WTC11 (cell line): ENCODE measurements at regions not wholly inside any gene's neighbourhood (a gene's known extent, or its start where the extent isn't known, plus 50 kb on each side); places are given as distances from the start of the nearest gene placed in this dataset.

ENCODE experiments used
- ATAC-seq: fragments of 200-7000 bp; cut with Tn5 transposase; 2 replicates; pipeline ENCODE4 v1.10.0; 2021; ENCODE audit warnings: mild to moderate bottlenecking, moderate library complexity
- CTCF ChIA-PET: fragments of 300-600 bp; sonication (Branson Sonifier 250); formaldehyde crosslinking; loops from one replicate; lab custom pipeline; 2021; ENCODE audit warnings: antibody characterized with exemption; lab: Charles Lee
- POLR2A ChIA-PET: fragments of 350-600 bp; sonication (Branson Sonifier 250); formaldehyde crosslinking; loops from one replicate; lab custom pipeline; 2021; ENCODE audit warnings: antibody characterized with exemption; lab: Charles Lee
- DNase-seq: peaks from one replicate; pipeline ENCODE4 v3.0.0; 2021; ENCODE audit warnings: low spot score
- H3K27ac Mint-ChIP-seq: 2 replicates; pipeline ENCODE4 v1.8.0; 2021; ENCODE audit warnings: mixed read lengths
- H3K27me3 Mint-ChIP-seq: 2 replicates; pipeline ENCODE4 v1.8.0; 2021; ENCODE audit warnings: low read depth, mild to moderate bottlenecking, moderate library complexity, mixed read lengths
- H3K36me3 Mint-ChIP-seq: 2 replicates; pipeline ENCODE4 v1.8.0; 2021; ENCODE audit warnings: mixed read lengths
- H3K4me1 Mint-ChIP-seq: 2 replicates; pipeline ENCODE4 v1.8.0; 2022; ENCODE audit warnings: mixed read lengths
- H3K4me3 Mint-ChIP-seq: 2 replicates; pipeline ENCODE4 v1.8.0; 2021; ENCODE audit warnings: mild to moderate bottlenecking, moderate library complexity, mixed read lengths
- H3K9me3 Mint-ChIP-seq: 2 replicates; pipeline ENCODE4 v1.8.0; 2021; ENCODE audit warnings: mixed read lengths
- CBFB ChIP-seq: sonication (generic); formaldehyde crosslinking; IDR thresholded peaks from 2 replicates; pipeline ENCODE4 v1.8.1; 2022; ENCODE audit warnings: mild to moderate bottlenecking, low read depth, missing genetic modification reagents
- CREM ChIP-seq: sonication (generic); formaldehyde crosslinking; IDR thresholded peaks from 2 replicates; pipeline ENCODE4 v1.8.1; 2022; ENCODE audit warnings: mild to moderate bottlenecking, missing genetic modification reagents, moderate library complexity
- ESRRA ChIP-seq: sonication (generic); formaldehyde crosslinking; IDR thresholded peaks from 2 replicates; pipeline ENCODE4 v1.8.1; 2022; ENCODE audit warnings: mild to moderate bottlenecking, missing genetic modification reagents, borderline replicate concordance
- FOXK1 ChIP-seq: sonication (generic); formaldehyde crosslinking; IDR thresholded peaks from 2 replicates; pipeline ENCODE4 v1.8.0; 2022; ENCODE audit warnings: mild to moderate bottlenecking, moderate library complexity, missing genetic modification reagents
- FOXP1 ChIP-seq: sonication (generic); formaldehyde crosslinking; IDR thresholded peaks from 2 replicates; pipeline ENCODE4 v1.8.0; 2022; ENCODE audit warnings: missing genetic modification reagents, mild to moderate bottlenecking, moderate library complexity, borderline replicate concordance
- MXD4 ChIP-seq: fragments of 250-450 bp; sonication (Bioruptor Pico); IDR thresholded peaks from 2 replicates; pipeline ENCODE4 v1.8.0; 2021; ENCODE audit warnings: mild to moderate bottlenecking, moderate library complexity, borderline replicate concordance
- NFATC4 ChIP-seq: fragments of 250-450 bp; sonication (Bioruptor Pico); IDR thresholded peaks from 2 replicates; pipeline ENCODE4 v1.9.0; 2021; ENCODE audit warnings: mild to moderate bottlenecking
- SP1 ChIP-seq: sonication (generic); formaldehyde crosslinking; conservative IDR thresholded peaks from 2 replicates; pipeline ENCODE4 v1.8.1; 2022; ENCODE audit warnings: missing genetic modification reagents
- TEAD1 ChIP-seq: sonication (generic); formaldehyde crosslinking; IDR thresholded peaks from 2 replicates; pipeline ENCODE4 v1.8.0; 2022; ENCODE audit warnings: mild to moderate bottlenecking, missing genetic modification reagents
- ZBTB21 ChIP-seq: sonication (generic); formaldehyde crosslinking; IDR thresholded peaks from 2 replicates; pipeline ENCODE4 v1.8.1; 2023; ENCODE audit warnings: mild to moderate bottlenecking, missing genetic modification reagents, borderline replicate concordance
- ZNF138 ChIP-seq: sonication (generic); formaldehyde crosslinking; conservative IDR thresholded peaks from 2 replicates; pipeline ENCODE4 v1.8.1; 2022; ENCODE audit warnings: mild to moderate bottlenecking, moderate library complexity, missing genetic modification reagents
- ZNF423 ChIP-seq: fragments of 250-450 bp; sonication (Bioruptor Pico); IDR thresholded peaks from 2 replicates; pipeline ENCODE4 v2.1.2; 2022; ENCODE audit warnings: mild to moderate bottlenecking, moderate library complexity
- TF ChIP-seq, protein P1 (sequence below): fragments of 250-450 bp; sonication (Bioruptor Pico); IDR thresholded peaks from 2 replicates; pipeline ENCODE4 v1.9.0; 2021; ENCODE audit warnings: mild to moderate bottlenecking, borderline replicate concordance
- TF ChIP-seq, protein P2 (sequence below): sonication (generic); formaldehyde crosslinking; IDR thresholded peaks from 2 replicates; pipeline ENCODE4 v1.8.1; 2022; ENCODE audit warnings: low read depth, missing genetic modification reagents, borderline replicate concordance
- TF ChIP-seq, protein P3 (sequence below): fragments of 250-450 bp; sonication (Bioruptor Pico); IDR thresholded peaks from 2 replicates; pipeline ENCODE4 v1.8.0; 2021; ENCODE audit warnings: mild to moderate bottlenecking
- TF ChIP-seq, protein P4 (sequence below): sonication (generic); formaldehyde crosslinking; IDR thresholded peaks from 2 replicates; pipeline ENCODE4 v1.8.0; 2022; ENCODE audit warnings: mild to moderate bottlenecking, missing genetic modification reagents
- TF ChIP-seq, protein P5 (sequence below): sonication (generic); formaldehyde crosslinking; IDR thresholded peaks from 2 replicates; pipeline ENCODE4 v1.8.1; 2022; ENCODE audit warnings: mild to moderate bottlenecking, moderate library complexity, missing genetic modification reagents
- TF ChIP-seq, protein P6 (sequence below): sonication (generic); formaldehyde crosslinking; IDR thresholded peaks from 2 replicates; pipeline ENCODE4 v1.8.1; 2023; ENCODE audit warnings: mild to moderate bottlenecking, missing genetic modification reagents

DNA sequence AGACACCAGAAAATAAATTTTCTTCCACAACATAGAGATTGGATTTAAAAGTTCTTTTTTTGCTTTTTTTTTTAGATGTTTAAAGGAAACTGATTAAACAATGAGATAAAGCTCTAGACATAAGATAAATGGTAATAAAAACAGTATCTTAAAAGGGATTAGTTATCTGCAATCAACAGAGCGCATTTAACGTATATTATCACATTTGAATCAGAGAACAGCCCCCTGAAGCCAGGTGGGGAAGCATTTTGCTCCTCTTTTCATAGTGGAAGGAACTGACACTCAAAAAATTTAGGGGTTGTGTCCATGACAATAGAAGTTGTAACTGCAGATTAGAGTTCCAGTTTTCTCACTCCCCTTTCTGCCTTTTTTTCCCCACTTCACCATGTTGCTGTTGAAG, 367.6 kb downstream of the SPATA31D1 start (continued):
- TF ChIP-seq, protein P1, sequence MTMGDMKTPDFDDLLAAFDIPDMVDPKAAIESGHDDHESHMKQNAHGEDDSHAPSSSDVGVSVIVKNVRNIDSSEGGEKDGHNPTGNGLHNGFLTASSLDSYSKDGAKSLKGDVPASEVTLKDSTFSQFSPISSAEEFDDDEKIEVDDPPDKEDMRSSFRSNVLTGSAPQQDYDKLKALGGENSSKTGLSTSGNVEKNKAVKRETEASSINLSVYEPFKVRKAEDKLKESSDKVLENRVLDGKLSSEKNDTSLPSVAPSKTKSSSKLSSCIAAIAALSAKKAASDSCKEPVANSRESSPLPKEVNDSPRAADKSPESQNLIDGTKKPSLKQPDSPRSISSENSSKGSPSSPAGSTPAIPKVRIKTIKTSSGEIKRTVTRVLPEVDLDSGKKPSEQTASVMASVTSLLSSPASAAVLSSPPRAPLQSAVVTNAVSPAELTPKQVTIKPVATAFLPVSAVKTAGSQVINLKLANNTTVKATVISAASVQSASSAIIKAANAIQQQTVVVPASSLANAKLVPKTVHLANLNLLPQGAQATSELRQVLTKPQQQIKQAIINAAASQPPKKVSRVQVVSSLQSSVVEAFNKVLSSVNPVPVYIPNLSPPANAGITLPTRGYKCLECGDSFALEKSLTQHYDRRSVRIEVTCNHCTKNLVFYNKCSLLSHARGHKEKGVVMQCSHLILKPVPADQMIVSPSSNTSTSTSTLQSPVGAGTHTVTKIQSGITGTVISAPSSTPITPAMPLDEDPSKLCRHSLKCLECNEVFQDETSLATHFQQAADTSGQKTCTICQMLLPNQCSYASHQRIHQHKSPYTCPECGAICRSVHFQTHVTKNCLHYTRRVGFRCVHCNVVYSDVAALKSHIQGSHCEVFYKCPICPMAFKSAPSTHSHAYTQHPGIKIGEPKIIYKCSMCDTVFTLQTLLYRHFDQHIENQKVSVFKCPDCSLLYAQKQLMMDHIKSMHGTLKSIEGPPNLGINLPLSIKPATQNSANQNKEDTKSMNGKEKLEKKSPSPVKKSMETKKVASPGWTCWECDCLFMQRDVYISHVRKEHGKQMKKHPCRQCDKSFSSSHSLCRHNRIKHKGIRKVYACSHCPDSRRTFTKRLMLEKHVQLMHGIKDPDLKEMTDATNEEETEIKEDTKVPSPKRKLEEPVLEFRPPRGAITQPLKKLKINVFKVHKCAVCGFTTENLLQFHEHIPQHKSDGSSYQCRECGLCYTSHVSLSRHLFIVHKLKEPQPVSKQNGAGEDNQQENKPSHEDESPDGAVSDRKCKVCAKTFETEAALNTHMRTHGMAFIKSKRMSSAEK (CRISPR knock-in tag): no peak
- TF ChIP-seq ZBTB21 (CRISPR knock-in tag) (no peak), NFATC4 (CRISPR knock-in tag) (no peak)

DNA sequence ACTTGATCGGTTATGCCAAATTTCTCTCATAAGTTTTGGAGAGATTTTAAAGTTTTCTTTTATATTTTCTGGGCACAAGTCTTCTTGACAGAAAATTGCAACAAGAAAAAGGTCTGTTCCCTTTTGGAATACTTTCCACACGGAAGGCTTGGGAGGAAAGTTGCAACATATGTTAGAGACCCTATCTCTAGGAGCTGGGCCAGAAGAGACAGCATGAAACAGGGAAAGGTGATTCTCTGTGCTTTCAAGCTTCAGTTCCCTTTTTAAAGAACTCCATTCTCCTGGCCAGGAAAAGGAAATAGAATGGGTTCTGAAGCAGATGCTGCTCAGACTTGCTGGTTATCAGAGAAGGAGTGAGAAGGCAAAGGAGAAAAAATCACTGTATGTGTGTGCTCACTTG, 368.3 kb downstream of the SPATA31D1 start:
- Mint-ChIP-seq H3K36me3 (no peaks in the 10 kb centered on the region), H3K27ac (no peak overlapping the region), H3K4me1 (peaks cover 15% of the 10 kb centered on the region), H3K27me3 (no peaks in the 10 kb centered on the region), H3K9me3 (peaks cover 3% of the 10 kb centered on the region; the same call in 1 of the 2 replicates), H3K4me3 (no peak overlapping the region)
- TF ChIP-seq, protein P2, sequence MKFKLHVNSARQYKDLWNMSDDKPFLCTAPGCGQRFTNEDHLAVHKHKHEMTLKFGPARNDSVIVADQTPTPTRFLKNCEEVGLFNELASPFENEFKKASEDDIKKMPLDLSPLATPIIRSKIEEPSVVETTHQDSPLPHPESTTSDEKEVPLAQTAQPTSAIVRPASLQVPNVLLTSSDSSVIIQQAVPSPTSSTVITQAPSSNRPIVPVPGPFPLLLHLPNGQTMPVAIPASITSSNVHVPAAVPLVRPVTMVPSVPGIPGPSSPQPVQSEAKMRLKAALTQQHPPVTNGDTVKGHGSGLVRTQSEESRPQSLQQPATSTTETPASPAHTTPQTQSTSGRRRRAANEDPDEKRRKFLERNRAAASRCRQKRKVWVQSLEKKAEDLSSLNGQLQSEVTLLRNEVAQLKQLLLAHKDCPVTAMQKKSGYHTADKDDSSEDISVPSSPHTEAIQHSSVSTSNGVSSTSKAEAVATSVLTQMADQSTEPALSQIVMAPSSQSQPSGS (CRISPR knock-in tag): no peak
- TF ChIP-seq FOXP1 (CRISPR knock-in tag) (no peak), CREM (CRISPR knock-in tag) (no peak), ESRRA (CRISPR knock-in tag) (no peak), MXD4 (CRISPR knock-in tag) (no peak)
- TF ChIP-seq, protein P3, sequence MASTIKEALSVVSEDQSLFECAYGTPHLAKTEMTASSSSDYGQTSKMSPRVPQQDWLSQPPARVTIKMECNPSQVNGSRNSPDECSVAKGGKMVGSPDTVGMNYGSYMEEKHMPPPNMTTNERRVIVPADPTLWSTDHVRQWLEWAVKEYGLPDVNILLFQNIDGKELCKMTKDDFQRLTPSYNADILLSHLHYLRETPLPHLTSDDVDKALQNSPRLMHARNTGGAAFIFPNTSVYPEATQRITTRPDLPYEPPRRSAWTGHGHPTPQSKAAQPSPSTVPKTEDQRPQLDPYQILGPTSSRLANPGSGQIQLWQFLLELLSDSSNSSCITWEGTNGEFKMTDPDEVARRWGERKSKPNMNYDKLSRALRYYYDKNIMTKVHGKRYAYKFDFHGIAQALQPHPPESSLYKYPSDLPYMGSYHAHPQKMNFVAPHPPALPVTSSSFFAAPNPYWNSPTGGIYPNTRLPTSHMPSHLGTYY (CRISPR knock-in tag): no peak
- DNase-seq: no peak
- ChIA-PET POLR2A (no interaction called here), CTCF (interaction anchor here (1.1 kb wide), 1 partner anchor 250 kb away, joined by 3 read pairs; no protein-coding TSS in a partner anchor)
- ATAC-seq: no peak

DNA sequence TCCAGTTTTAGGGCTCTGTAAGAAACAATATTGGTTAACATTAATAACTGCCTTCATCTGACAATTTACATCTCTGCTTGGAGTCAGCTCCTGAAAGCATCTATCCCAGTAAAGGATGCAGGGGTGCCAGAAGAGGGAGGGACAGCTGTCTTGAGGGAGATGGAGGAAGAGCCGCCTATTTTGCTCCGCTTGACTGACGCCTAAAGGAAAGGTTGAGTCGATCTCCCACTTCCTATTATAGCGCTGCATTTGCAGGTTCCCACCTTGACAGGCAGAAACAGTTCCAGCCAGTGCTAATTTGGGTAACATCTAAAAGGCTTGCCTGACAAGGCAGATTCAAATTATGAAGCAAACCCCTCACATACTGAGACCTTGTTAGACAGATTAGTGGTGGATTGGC, 374.6 kb downstream of the SPATA31D1 start:
- Mint-ChIP-seq H3K27ac (no peak overlapping the region), H3K27me3 (no peaks in the 10 kb centered on the region), H3K4me1 (no peaks in the 10 kb centered on the region), H3K36me3 (no peaks in the 10 kb centered on the region), H3K4me3 (no peak overlapping the region), H3K9me3 (no peaks in the 10 kb centered on the region)
- ChIA-PET CTCF (no interaction called here), POLR2A (interaction anchor here (0.6 kb wide), 1 partner anchor 638 kb away, joined by 4 read pairs; no protein-coding TSS in a partner anchor)
- no peak for DNase-seq
- ATAC-seq: no peak
- TF ChIP-seq SP1 (CRISPR knock-in tag) (no peak), CBFB (CRISPR knock-in tag) (no peak), ZNF138 (no peak), ZNF423 (CRISPR knock-in tag) (no peak), TEAD1 (CRISPR knock-in tag) (no peak), CREM (CRISPR knock-in tag) (no peak), FOXK1 (CRISPR knock-in tag) (no peak)
- TF ChIP-seq, protein P2 (CRISPR knock-in tag): no peak
- TF ChIP-seq, protein P4, sequence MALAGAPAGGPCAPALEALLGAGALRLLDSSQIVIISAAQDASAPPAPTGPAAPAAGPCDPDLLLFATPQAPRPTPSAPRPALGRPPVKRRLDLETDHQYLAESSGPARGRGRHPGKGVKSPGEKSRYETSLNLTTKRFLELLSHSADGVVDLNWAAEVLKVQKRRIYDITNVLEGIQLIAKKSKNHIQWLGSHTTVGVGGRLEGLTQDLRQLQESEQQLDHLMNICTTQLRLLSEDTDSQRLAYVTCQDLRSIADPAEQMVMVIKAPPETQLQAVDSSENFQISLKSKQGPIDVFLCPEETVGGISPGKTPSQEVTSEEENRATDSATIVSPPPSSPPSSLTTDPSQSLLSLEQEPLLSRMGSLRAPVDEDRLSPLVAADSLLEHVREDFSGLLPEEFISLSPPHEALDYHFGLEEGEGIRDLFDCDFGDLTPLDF (CRISPR knock-in tag): no peak
- TF ChIP-seq, protein P5, sequence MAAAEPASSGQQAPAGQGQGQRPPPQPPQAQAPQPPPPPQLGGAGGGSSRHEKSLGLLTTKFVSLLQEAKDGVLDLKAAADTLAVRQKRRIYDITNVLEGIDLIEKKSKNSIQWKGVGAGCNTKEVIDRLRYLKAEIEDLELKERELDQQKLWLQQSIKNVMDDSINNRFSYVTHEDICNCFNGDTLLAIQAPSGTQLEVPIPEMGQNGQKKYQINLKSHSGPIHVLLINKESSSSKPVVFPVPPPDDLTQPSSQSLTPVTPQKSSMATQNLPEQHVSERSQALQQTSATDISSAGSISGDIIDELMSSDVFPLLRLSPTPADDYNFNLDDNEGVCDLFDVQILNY (CRISPR knock-in tag): no peak
- TF ChIP-seq, protein P6, sequence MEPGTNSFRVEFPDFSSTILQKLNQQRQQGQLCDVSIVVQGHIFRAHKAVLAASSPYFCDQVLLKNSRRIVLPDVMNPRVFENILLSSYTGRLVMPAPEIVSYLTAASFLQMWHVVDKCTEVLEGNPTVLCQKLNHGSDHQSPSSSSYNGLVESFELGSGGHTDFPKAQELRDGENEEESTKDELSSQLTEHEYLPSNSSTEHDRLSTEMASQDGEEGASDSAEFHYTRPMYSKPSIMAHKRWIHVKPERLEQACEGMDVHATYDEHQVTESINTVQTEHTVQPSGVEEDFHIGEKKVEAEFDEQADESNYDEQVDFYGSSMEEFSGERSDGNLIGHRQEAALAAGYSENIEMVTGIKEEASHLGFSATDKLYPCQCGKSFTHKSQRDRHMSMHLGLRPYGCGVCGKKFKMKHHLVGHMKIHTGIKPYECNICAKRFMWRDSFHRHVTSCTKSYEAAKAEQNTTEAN (CRISPR knock-in tag): no peak
